K562 (cell line): ENCODE measurements at regions not wholly inside any gene's neighbourhood (a gene's known extent, or its start where the extent isn't known, plus 50 kb on each side); places are given as distances from the start of the nearest gene placed in this dataset.

Experiments
- BCLAF1 ChIP-seq, 2 experiments: fragments of 450-650 bp in 1 of 2; IDR thresholded peaks; 2 replicates each; pipeline ENCODE4 v1.6.1; 2011 to 2017; ENCODE audit warnings: low read depth in 2 of 2, antibody characterized with exemption in 1 of 2, borderline replicate concordance in 1 of 2, low read length in 1 of 2, mild to moderate bottlenecking in 1 of 2, mixed read lengths in 1 of 2; ENCODE audit not compliant: control insufficient read depth in 1 of 2
- CTCF ChIP-seq, 3 experiments: IDR thresholded peaks in 2 of 3; conservative IDR thresholded peaks in 1 of 3; 2 replicates each; pipeline ENCODE4 v1.5.1; 2011 to 2012; ENCODE audit warnings: low read length in 3 of 3, mild to moderate bottlenecking in 3 of 3, control low read depth in 2 of 3, improper control_type of control experiment in 1 of 3, inconsistent platforms in 1 of 3, low read depth in 1 of 3, mixed read lengths in 1 of 3, moderate library complexity in 1 of 3; ENCODE audit not compliant: insufficient read depth in 2 of 3
- ELF4 ChIP-seq: fragments of 450-650 bp; formaldehyde crosslinking; IDR thresholded peaks from 2 replicates; pipeline ENCODE4 v1.4.0; 2022; ENCODE audit warnings: missing genetic modification characterization
- KDM5B ChIP-seq: fragments of 200-600 bp; sonication (generic); IDR thresholded peaks from 2 replicates; pipeline ENCODE4 v1.6.1; 2012; ENCODE audit warnings: low read depth, mild to moderate bottlenecking, moderate library complexity, low read length, control low read depth, inconsistent platforms; ENCODE audit not compliant: insufficient replicate concordance
- MCM5 ChIP-seq: fragments of 450-650 bp; IDR thresholded peaks from 2 replicates; pipeline ENCODE4 v1.6.1; 2016; ENCODE audit warnings: low read depth
- SMAD2 ChIP-seq: fragments of 150-350 bp; IDR thresholded peaks from 2 replicates; pipeline ENCODE4 v1.6.1; 2014; ENCODE audit warnings: low read depth, mild to moderate bottlenecking, low read length
- TCF7L2 ChIP-seq: fragments of 150-350 bp; IDR thresholded peaks from 2 replicates; pipeline ENCODE4 v1.6.1; 2016; ENCODE audit warnings: low read depth, mild to moderate bottlenecking, low read length, moderate library complexity
- ZBTB7A ChIP-seq: IDR thresholded peaks from 2 replicates; pipeline ENCODE4 v1.6.1; 2011; ENCODE audit warnings: low read depth, mild to moderate bottlenecking, low read length, moderate library complexity, borderline replicate concordance; ENCODE audit not compliant: control insufficient read depth
- ZNF175 ChIP-seq: fragments of 200-800 bp; sonication (Bioruptor generic); IDR thresholded peaks from 2 replicates; pipeline ENCODE4 v1.6.1; 2016; ENCODE audit warnings: low read depth, mild to moderate bottlenecking, missing genetic modification characterization, missing compliant biosample characterization
- TF ChIP-seq, protein P1 (sequence below): IDR thresholded peaks from 2 replicates; pipeline ENCODE4 v1.6.1; 2011; ENCODE audit not compliant: insufficient read length; ENCODE audit errors: extremely low read depth
- TF ChIP-seq, protein P2 (sequence below): sonication (generic); IDR thresholded peaks from 2 replicates; pipeline ENCODE4 v1.6.1; 2016
- TF ChIP-seq, protein P3 (sequence below): fragments of 450-650 bp; IDR thresholded peaks from 2 replicates; pipeline ENCODE4 v1.6.1; 2016; ENCODE audit warnings: low read depth
- TF ChIP-seq, protein P4 (sequence below), 2 experiments: IDR thresholded peaks; 2 replicates each; pipeline ENCODE4 v1.6.1; 2011; ENCODE audit warnings: borderline replicate concordance in 1 of 2, control low read depth in 1 of 2, low read depth in 1 of 2, low read length in 1 of 2, mild to moderate bottlenecking in 1 of 2, mixed read lengths in 1 of 2, moderate library complexity in 1 of 2; ENCODE audit not compliant: insufficient read depth in 1 of 2, insufficient read length in 1 of 2, poor library complexity in 1 of 2, severe bottlenecking in 1 of 2; ENCODE audit errors: extremely low read depth in 1 of 2

- TF ChIP-seq ZNF175 (CRISPR knock-in tag) (no peak), MCM5 (no peak), ZBTB7A (no peak), SMAD2 (no peak), TCF7L2 (no peak), KDM5B (no peak), BCLAF1 (IDR thresholded peaks at IDR 0.05; ENCODE audit: borderline replicate concordance in 1 of 2, control insufficient read depth in 1 of 2, low read depth in 2 of 2, low read length in 1 of 2) (no peak), ELF4 (CRISPR knock-in tag) (no peak), CTCF (IDR thresholded peaks at IDR 0.05 in 2 of 3, conservative IDR thresholded peaks at IDR 0.05 in 1 of 3; ENCODE audit: insufficient read depth in 2 of 3, low read depth in 1 of 3, low read length in 3 of 3) (no peak)
- TF ChIP-seq, protein P1, sequence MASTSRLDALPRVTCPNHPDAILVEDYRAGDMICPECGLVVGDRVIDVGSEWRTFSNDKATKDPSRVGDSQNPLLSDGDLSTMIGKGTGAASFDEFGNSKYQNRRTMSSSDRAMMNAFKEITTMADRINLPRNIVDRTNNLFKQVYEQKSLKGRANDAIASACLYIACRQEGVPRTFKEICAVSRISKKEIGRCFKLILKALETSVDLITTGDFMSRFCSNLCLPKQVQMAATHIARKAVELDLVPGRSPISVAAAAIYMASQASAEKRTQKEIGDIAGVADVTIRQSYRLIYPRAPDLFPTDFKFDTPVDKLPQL: no peak
- TF ChIP-seq, protein P2, sequence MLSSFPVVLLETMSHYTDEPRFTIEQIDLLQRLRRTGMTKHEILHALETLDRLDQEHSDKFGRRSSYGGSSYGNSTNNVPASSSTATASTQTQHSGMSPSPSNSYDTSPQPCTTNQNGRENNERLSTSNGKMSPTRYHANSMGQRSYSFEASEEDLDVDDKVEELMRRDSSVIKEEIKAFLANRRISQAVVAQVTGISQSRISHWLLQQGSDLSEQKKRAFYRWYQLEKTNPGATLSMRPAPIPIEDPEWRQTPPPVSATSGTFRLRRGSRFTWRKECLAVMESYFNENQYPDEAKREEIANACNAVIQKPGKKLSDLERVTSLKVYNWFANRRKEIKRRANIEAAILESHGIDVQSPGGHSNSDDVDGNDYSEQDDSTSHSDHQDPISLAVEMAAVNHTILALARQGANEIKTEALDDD: no peak
- TF ChIP-seq, protein P3, sequence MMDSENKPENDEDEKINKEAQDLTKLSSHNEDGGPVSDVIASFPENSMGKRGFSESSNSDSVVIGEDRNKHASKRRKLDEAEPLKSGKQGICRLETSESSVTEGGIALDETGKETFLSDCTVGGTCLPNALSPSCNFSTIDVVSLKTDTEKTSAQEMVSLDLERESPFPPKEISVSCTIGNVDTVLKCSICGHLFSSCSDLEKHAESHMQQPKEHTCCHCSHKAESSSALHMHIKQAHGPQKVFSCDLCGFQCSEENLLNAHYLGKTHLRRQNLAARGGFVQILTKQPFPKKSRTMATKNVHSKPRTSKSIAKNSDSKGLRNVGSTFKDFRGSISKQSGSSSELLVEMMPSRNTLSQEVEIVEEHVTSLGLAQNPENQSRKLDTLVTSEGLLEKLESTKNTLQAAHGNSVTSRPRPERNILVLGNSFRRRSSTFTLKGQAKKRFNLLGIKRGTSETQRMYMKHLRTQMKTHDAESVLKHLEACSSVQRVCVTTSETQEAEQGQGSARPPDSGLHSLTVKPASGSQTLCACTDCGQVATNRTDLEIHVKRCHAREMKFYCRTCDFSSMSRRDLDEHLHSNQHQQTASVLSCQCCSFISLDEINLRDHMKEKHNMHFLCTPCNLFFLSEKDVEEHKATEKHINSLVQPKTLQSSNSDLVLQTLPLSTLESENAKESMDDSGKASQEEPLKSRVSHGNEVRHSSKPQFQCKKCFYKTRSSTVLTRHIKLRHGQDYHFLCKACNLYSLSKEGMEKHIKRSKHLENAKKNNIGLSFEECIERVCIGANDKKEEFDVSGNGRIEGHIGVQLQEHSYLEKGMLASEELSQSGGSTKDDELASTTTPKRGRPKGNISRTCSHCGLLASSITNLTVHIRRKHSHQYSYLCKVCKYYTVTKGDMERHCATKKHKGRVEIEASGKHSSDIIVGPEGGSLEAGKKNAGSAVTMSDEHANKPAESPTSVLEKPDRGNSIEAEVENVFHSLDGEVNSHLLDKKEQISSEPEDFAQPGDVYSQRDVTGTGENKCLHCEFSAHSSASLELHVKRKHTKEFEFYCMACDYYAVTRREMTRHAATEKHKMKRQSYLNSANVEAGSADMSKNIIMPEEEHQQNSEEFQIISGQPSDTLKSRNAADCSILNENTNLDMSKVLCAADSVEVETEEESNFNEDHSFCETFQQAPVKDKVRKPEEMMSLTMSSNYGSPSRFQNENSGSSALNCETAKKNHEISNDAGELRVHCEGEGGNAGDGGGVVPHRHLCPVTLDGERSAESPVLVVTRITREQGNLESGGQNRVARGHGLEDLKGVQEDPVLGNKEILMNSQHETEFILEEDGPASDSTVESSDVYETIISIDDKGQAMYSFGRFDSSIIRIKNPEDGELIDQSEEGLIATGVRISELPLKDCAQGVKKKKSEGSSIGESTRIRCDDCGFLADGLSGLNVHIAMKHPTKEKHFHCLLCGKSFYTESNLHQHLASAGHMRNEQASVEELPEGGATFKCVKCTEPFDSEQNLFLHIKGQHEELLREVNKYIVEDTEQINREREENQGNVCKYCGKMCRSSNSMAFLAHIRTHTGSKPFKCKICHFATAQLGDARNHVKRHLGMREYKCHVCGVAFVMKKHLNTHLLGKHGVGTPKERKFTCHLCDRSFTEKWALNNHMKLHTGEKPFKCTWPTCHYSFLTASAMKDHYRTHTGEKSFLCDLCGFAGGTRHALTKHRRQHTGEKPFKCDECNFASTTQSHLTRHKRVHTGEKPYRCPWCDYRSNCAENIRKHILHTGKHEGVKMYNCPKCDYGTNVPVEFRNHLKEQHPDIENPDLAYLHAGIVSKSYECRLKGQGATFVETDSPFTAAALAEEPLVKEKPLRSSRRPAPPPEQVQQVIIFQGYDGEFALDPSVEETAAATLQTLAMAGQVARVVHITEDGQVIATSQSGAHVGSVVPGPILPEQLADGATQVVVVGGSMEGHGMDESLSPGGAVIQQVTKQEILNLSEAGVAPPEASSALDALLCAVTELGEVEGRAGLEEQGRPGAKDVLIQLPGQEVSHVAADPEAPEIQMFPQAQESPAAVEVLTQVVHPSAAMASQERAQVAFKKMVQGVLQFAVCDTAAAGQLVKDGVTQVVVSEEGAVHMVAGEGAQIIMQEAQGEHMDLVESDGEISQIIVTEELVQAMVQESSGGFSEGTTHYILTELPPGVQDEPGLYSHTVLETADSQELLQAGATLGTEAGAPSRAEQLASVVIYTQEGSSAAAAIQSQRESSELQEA: no peak
- TF ChIP-seq, protein P4, sequence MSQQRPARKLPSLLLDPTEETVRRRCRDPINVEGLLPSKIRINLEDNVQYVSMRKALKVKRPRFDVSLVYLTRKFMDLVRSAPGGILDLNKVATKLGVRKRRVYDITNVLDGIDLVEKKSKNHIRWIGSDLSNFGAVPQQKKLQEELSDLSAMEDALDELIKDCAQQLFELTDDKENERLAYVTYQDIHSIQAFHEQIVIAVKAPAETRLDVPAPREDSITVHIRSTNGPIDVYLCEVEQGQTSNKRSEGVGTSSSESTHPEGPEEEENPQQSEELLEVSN (IDR thresholded peaks at IDR 0.05; ENCODE audit: borderline replicate concordance in 1 of 2, extremely low read depth in 1 of 2, insufficient read depth in 1 of 2, insufficient read length in 1 of 2, low read depth in 1 of 2, low read length in 1 of 2, poor library complexity in 1 of 2, severe bottlenecking in 1 of 2): no peak
Measured at GRCh38 chr5:167509076-167509475, 782.4 kb upstream of the WWC1 start.
